MM.1S (cell line): ENCODE measurements at regions not wholly inside any gene's neighbourhood (a gene's known extent, or its start where the extent isn't known, plus 50 kb on each side); places are given as distances from the start of the nearest gene placed in this dataset.

Experiments
- DNase-seq: peaks from one replicate; pipeline ENCODE4 v3.0.0-alpha.2; 2015
- H2AFZ ChIP-seq: fragments of 300-600 bp; sonication (generic); 2 replicates; pipeline ENCODE4 v1.6.0; 2016; ENCODE audit warnings: antibody characterized with exemption, low read length
- H3F3A ChIP-seq: fragments of 300-600 bp; sonication (generic); 2 replicates; pipeline ENCODE4 v1.6.1; 2016; ENCODE audit warnings: mild to moderate bottlenecking, antibody characterized with exemption, low read length, moderate library complexity, mixed read lengths; ENCODE audit not compliant: insufficient read depth
- H3K27ac ChIP-seq: fragments of 300-600 bp; sonication (generic); 2 replicates; pipeline ENCODE4 v1.5.1; 2016; ENCODE audit warnings: mild to moderate bottlenecking, low read length
- H3K27me3 ChIP-seq: fragments of 300-600 bp; sonication (generic); replicated peaks from 2 replicates; pipeline ENCODE4 v1.6.0; 2016; ENCODE audit warnings: low read length; ENCODE audit not compliant: insufficient read depth
- H3K36me3 ChIP-seq: fragments of 300-600 bp; sonication (generic); replicated peaks from 2 replicates; pipeline ENCODE4 v1.6.1; 2016; ENCODE audit warnings: mild to moderate bottlenecking, low read length, mixed read lengths; ENCODE audit not compliant: insufficient read depth
- H3K4me1 ChIP-seq: fragments of 300-600 bp; sonication (generic); 2 replicates; pipeline ENCODE4 v1.6.1; 2016; ENCODE audit warnings: low read length, mixed read lengths
- H3K4me2 ChIP-seq: fragments of 300-600 bp; sonication (generic); 2 replicates; pipeline ENCODE4 v1.6.0; 2016; ENCODE audit warnings: low read depth, low read length
- H3K4me3 ChIP-seq: fragments of 300-600 bp; sonication (generic); 2 replicates; pipeline ENCODE4 v1.5.1; 2016; ENCODE audit warnings: low read length, mixed read lengths
- H3K79me2 ChIP-seq: fragments of 300-600 bp; sonication (generic); 2 replicates; pipeline ENCODE4 v1.6.1; 2016; ENCODE audit warnings: mixed run types, low read length, mixed read lengths
- H3K9ac ChIP-seq: fragments of 300-600 bp; sonication (generic); 2 replicates; pipeline ENCODE4 v1.6.1; 2016; ENCODE audit warnings: low read length, mixed read lengths
- H3K9me2 ChIP-seq: fragments of 300-600 bp; sonication (generic); replicated peaks from 2 replicates; pipeline ENCODE4 v1.6.1; 2016; ENCODE audit warnings: mild to moderate bottlenecking, low read length, mixed read lengths; ENCODE audit not compliant: insufficient read depth
- H3K9me3 ChIP-seq: fragments of 300-600 bp; sonication (generic); replicated peaks from 2 replicates; pipeline ENCODE4 v1.6.1; 2016; ENCODE audit warnings: mild to moderate bottlenecking, low read length, mixed read lengths; ENCODE audit not compliant: insufficient read depth
- H4K20me1 ChIP-seq: fragments of 300-600 bp; sonication (generic); 2 replicates; pipeline ENCODE4 v1.6.1; 2016; ENCODE audit warnings: mild to moderate bottlenecking, low read length, moderate library complexity, mixed read lengths; ENCODE audit not compliant: insufficient read depth
- EZH2 ChIP-seq: fragments of 300-600 bp; sonication (generic); optimal IDR thresholded peaks from 2 replicates; pipeline ENCODE3; 2017; ENCODE audit warnings: low read depth, mild to moderate bottlenecking, antibody characterized with exemption, low read length, mixed read lengths
- EZH2phosphoT487 ChIP-seq: fragments of 300-600 bp; sonication (generic); IDR thresholded peaks from 2 replicates; pipeline ENCODE4 v1.6.1; 2018; ENCODE audit warnings: antibody characterized with exemption, low read length
- TF ChIP-seq, protein P1 (sequence below): fragments of 300-600 bp; sonication (generic); IDR thresholded peaks from 2 replicates; pipeline ENCODE4 v1.5.1; 2016; ENCODE audit warnings: antibody characterized with exemption, low read length, mixed read lengths

DNA sequence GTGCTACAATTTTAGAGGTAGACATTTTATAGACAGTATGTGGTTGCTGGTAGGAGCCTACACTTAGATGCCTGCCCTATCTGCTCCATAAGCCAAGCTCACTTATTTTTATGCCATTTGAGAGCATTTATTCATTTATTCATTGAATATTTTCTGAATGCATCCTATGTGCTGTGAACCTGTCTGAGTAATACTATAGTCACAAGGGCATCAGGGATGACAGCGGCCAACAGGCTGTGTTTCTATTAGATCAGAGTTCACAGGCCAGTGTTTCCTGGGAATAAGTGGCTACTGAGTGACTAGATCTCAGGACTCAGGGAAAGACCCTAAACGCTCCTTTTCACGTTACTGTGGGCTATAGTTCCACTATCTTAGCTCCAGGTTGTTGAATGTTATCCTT, 235.2 kb upstream of the MSX2 start:
- H2AFZ ChIP-seq = no peak overlapping the region
- H3K9me3 ChIP-seq = no peaks in the 10 kb centered on the region
- H3K27ac ChIP-seq = no peak overlapping the region
- no peak overlapping the region for H3K4me3 ChIP-seq
- no peaks in the 10 kb centered on the region for H3F3A ChIP-seq
- H3K79me2 ChIP-seq = no peaks in the 10 kb centered on the region
- TF ChIP-seq EZH2 = no peak
- TF ChIP-seq, protein P1, sequence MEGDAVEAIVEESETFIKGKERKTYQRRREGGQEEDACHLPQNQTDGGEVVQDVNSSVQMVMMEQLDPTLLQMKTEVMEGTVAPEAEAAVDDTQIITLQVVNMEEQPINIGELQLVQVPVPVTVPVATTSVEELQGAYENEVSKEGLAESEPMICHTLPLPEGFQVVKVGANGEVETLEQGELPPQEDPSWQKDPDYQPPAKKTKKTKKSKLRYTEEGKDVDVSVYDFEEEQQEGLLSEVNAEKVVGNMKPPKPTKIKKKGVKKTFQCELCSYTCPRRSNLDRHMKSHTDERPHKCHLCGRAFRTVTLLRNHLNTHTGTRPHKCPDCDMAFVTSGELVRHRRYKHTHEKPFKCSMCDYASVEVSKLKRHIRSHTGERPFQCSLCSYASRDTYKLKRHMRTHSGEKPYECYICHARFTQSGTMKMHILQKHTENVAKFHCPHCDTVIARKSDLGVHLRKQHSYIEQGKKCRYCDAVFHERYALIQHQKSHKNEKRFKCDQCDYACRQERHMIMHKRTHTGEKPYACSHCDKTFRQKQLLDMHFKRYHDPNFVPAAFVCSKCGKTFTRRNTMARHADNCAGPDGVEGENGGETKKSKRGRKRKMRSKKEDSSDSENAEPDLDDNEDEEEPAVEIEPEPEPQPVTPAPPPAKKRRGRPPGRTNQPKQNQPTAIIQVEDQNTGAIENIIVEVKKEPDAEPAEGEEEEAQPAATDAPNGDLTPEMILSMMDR = no peak
- no peak for TF ChIP-seq EZH2phosphoT487
- no peak overlapping the region for H3K4me2 ChIP-seq
- no peak overlapping the region for H3K9ac ChIP-seq
- H3K9me2 ChIP-seq = no peaks in the 10 kb centered on the region
- no peaks in the 10 kb centered on the region for H3K27me3 ChIP-seq
- no peaks in the 10 kb centered on the region for H3K36me3 ChIP-seq
- H4K20me1 ChIP-seq = no peaks in the 10 kb centered on the region
- no peak for DNase-seq
- H3K4me1 ChIP-seq = no peaks in the 10 kb centered on the region

DNA sequence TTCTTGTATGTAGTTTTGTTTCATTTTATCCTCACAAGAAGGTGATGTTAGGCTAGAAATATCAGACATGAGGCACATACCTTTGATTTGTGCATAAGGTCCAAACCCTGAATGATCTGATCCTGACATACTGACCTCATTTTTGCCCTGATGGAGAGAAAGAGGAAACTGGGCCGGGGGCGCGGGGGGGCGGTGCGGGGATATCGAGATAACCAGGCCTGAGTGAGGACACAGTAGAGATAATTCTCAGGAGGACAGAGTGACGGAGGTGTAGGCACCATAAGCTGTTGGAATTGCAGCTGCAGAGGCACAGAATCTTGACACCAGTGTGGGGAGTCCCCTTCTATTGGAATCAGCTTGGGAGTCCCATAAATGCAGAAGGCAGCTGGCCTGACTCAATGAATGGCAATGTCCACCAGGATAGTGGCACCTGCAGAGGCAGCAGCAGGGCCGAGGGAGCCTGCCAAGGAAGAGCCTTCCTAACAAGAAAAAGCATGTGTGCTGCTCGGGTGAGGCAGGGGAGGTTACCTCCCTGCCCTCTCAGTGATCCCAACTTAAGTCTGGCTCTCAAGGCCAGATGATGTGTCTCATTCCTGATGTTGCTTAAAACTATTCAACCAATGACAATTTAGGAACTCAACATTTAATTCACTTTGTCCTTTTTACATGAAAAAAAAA, 234.3 kb upstream of the MSX2 start:
- Histone ChIP-seq H3K27ac (no peak overlapping the region), H3F3A (no peaks in the 10 kb centered on the region), H3K9ac (no peak overlapping the region), H3K9me2 (no peaks in the 10 kb centered on the region), H3K79me2 (no peaks in the 10 kb centered on the region), H3K36me3 (no peaks in the 10 kb centered on the region), H3K27me3 (no peaks in the 10 kb centered on the region), H4K20me1 (no peaks in the 10 kb centered on the region), H3K4me1 (no peaks in the 10 kb centered on the region), H3K9me3 (no peaks in the 10 kb centered on the region), H3K4me2 (no peak overlapping the region), H3K4me3 (no peak overlapping the region), H2AFZ (no peak overlapping the region)
- no peak for DNase-seq
- TF ChIP-seq, protein P1 = no peak
- TF ChIP-seq EZH2 (no peak), EZH2phosphoT487 (no peak)

DNA sequence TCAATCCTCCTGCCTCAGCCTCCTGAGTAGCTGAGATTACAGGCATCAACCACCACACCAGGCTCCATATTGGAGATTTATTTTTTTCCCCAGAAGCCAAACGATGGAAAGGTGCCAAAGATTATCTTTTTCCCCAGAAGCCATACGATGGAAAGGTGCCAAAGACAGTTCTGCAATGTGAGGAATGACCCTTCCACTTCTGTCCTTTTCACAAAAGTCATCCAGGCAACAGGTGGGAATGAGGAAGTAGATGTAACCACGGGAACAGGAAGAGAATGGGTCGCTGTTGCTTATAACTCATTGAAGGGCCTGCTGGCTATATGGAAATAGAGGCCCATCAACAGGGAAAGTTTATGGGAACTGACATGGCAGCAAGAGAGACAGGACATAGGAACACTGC, 233.7 kb upstream of the MSX2 start:
- no peak overlapping the region for H3K4me3 ChIP-seq
- no peak overlapping the region for H3K4me2 ChIP-seq
- no peaks in the 10 kb centered on the region for H3F3A ChIP-seq
- H3K79me2 ChIP-seq = no peaks in the 10 kb centered on the region
- H3K36me3 ChIP-seq = no peaks in the 10 kb centered on the region
- no peaks in the 10 kb centered on the region for H4K20me1 ChIP-seq
- H3K9ac ChIP-seq = no peak overlapping the region
- DNase-seq = no peak
- no peak overlapping the region for H2AFZ ChIP-seq
- no peaks in the 10 kb centered on the region for H3K9me3 ChIP-seq
- H3K27ac ChIP-seq = no peak overlapping the region
- H3K4me1 ChIP-seq = no peaks in the 10 kb centered on the region
- TF ChIP-seq EZH2phosphoT487 (no peak), EZH2 (no peak)
- TF ChIP-seq, protein P1 = no peak
- H3K27me3 ChIP-seq = no peaks in the 10 kb centered on the region
- H3K9me2 ChIP-seq = no peaks in the 10 kb centered on the region
